ENCODE measurements at regions not wholly inside any gene's neighbourhood (a gene's known extent, or its start where the extent isn't known, plus 50 kb on each side); places are given as distances from the start of the nearest gene placed in this dataset.
"Not testable (repeated sequence)": the region's sequence is repeated elsewhere in the genome, so short reads cannot be mapped to it uniquely, and the experiment has no call there.

GRCh38 chr12:102344691-102345090 lies 135.7 kb downstream of the IGF1 start:
- DNase-seq, result no peak
- ATAC-seq (ENCODE audit: poor library complexity), result no peak
- intact Hi-C loops (cut with DNase I), result no loop called here

GRCh38 chr12:102343361-102344121 lies 136.8 kb downstream of the IGF1 start:
- intact Hi-C loops (cut with DNase I), result no loop called here
- no peak for ATAC-seq (ENCODE audit: poor library complexity)

GRCh38 chr12:102342281-102343006 lies 137.9 kb downstream of the IGF1 start:
- ATAC-seq (ENCODE audit: poor library complexity) (peak; percentile 95), DNase-seq (no peak)
- intact Hi-C loops (cut with DNase I), result no loop called here

More at GRCh38 chr12:102343361-102344121, 136.8 kb downstream of the IGF1 start:
- no peak for DNase-seq

GRCh38 chr12:102334765-102335164 lies 137.1 kb upstream of the PMCH start:
- intact Hi-C loops (cut with DNase I), result no loop called here
- DNase-seq, result no peak
- ATAC-seq (ENCODE audit: poor library complexity), result no peak

- intact Hi-C loops (cut with DNase I), result no loop called here
- ATAC-seq (ENCODE audit: poor library complexity), result no peak
- DNase-seq, result no peak
Observed at GRCh38 chr12:102331419-102331818, 133.8 kb upstream of the PMCH start.

- DNase-seq, result no peak
- intact Hi-C loops (cut with DNase I), result no loop called here
- no peak for ATAC-seq (ENCODE audit: poor library complexity)
Observed at GRCh38 chr12:102329883-102330282, 132.2 kb upstream of the PMCH start.

GRCh38 chr12:102326982-102327381 lies 129.3 kb upstream of the PMCH start:
- intact Hi-C loops (cut with DNase I), result no loop called here
- no peak for DNase-seq
- ATAC-seq (ENCODE audit: poor library complexity), result no peak

- DNase-seq; ATAC-seq (ENCODE audit: poor library complexity); intact Hi-C loops (cut with DNase I): not testable (repeated sequence)
Observed at GRCh38 chr12:102325108-102325507, 127.5 kb upstream of the PMCH start.

GRCh38 chr12:102323799-102324198 lies 126.2 kb upstream of the PMCH start:
- intact Hi-C loops (cut with DNase I), result no loop called here
- ATAC-seq (ENCODE audit: poor library complexity), result no peak
- no peak for DNase-seq

GRCh38 chr12:102322254-102322653 lies 124.6 kb upstream of the PMCH start:
- intact Hi-C loops (cut with DNase I), result no loop called here
- ATAC-seq (ENCODE audit: poor library complexity) (no peak), DNase-seq (no peak)

- intact Hi-C loops (cut with DNase I), result no loop called here
- ATAC-seq (ENCODE audit: poor library complexity) (no peak), DNase-seq (no peak)
Observed at GRCh38 chr12:102321305-102322082, 123.9 kb upstream of the PMCH start.

GRCh38 chr12:102317155-102317554 lies 119.5 kb upstream of the PMCH start:
- intact Hi-C loops (cut with DNase I), result no loop called here
- no peak for ATAC-seq (ENCODE audit: poor library complexity)
- no peak for DNase-seq

GRCh38 chr12:102316723-102317122 lies 119.1 kb upstream of the PMCH start:
- no peak for DNase-seq
- intact Hi-C loops (cut with DNase I), result no loop called here
- ATAC-seq (ENCODE audit: poor library complexity), result no peak

GRCh38 chr12:102314821-102315220 lies 117.2 kb upstream of the PMCH start:
- DNase-seq (no peak), ATAC-seq (ENCODE audit: poor library complexity) (no peak)
- intact Hi-C loops (cut with DNase I), result no loop called here

GRCh38 chr12:102313116-102313971 lies 115.7 kb upstream of the PMCH start:
- DNase-seq; ATAC-seq (ENCODE audit: poor library complexity); intact Hi-C loops (cut with DNase I): not testable (repeated sequence)

GRCh38 chr12:102305486-102305885 lies 107.9 kb upstream of the PMCH start:
- ATAC-seq (ENCODE audit: poor library complexity) (no peak), DNase-seq (no peak)
- intact Hi-C loops (cut with DNase I), result no loop called here

- ATAC-seq (ENCODE audit: poor library complexity); DNase-seq; intact Hi-C loops (cut with DNase I): not testable (repeated sequence)
Observed at GRCh38 chr12:102304667-102305066, 107.0 kb upstream of the PMCH start.

GRCh38 chr12:102302553-102302952 lies 104.9 kb upstream of the PMCH start:
- DNase-seq (no peak), ATAC-seq (ENCODE audit: poor library complexity) (no peak)
- intact Hi-C loops (cut with DNase I), result no loop called here

GRCh38 chr12:102301547-102301946 lies 103.9 kb upstream of the PMCH start:
- DNase-seq (no peak), ATAC-seq (ENCODE audit: poor library complexity) (no peak)
- intact Hi-C loops (cut with DNase I), result no loop called here
